Panc1 (cell line): ENCODE measurements at regions not wholly inside any gene's neighbourhood (a gene's known extent, or its start where the extent isn't known, plus 50 kb on each side); places are given as distances from the start of the nearest gene placed in this dataset.

Experiments
- ATAC-seq: fragments of 200-7000 bp; cut with Tn5 transposase; 2 replicates; pipeline ENCODE4 v1.9.1; 2020; ENCODE audit warnings: mild to moderate bottlenecking, moderate library complexity
- BruUV-seq: library from RNA; stranded (reverse); fragments of 400-500 nt; replicated peaks from 2 replicates; lab custom pipeline; 2021; lab: Mats Ljungman, UMichigan
- CTCF ChIA-PET: fragments of 300-600 bp; sonication (Branson Sonifier 250); formaldehyde crosslinking; loops from one replicate; lab custom pipeline; 2022; ENCODE audit warnings: antibody characterized with exemption; lab: Charles Lee
- POLR2A ChIA-PET: fragments of 300-600 bp; sonication (Branson Sonifier 250); formaldehyde crosslinking; loops from one replicate; lab custom pipeline; 2022; ENCODE audit warnings: antibody characterized with exemption; lab: Charles Lee
- DNase-seq: peaks from one replicate; pipeline ENCODE4 v3.0.0-alpha.2; 2010; ENCODE audit warnings: low read depth, low spot score
- H3K27ac ChIP-seq: 2 replicates; pipeline ENCODE4 v1.5.1; 2011; ENCODE audit warnings: mild to moderate bottlenecking, low read length, inconsistent platforms
- H3K27me3 ChIP-seq: fragments of 200-500 bp; sonication (Bioruptor generic); 2 replicates; pipeline ENCODE4 v1.6.0; 2014; ENCODE audit warnings: low read length, inconsistent platforms; ENCODE audit not compliant: control insufficient read depth, insufficient read depth
- H3K36me3 ChIP-seq: fragments of 200-500 bp; sonication (Bioruptor generic); 2 replicates; pipeline ENCODE4 v1.5.1; 2014; ENCODE audit warnings: inconsistent platforms, mild to moderate bottlenecking, low read length, moderate library complexity; ENCODE audit not compliant: control insufficient read depth, insufficient read depth
- H3K4me1 ChIP-seq: 2 replicates; pipeline ENCODE4 v1.5.1; 2011; ENCODE audit warnings: inconsistent platforms, mild to moderate bottlenecking, low read length, moderate library complexity; ENCODE audit not compliant: control insufficient read depth, insufficient read depth
- H3K4me3 ChIP-seq, 2 experiments: 2 replicates each; pipeline ENCODE4 v1.5.1; 2011 to 2012; ENCODE audit warnings: low read depth in 2 of 2, low read length in 2 of 2, mild to moderate bottlenecking in 2 of 2, inconsistent platforms in 1 of 2, moderate library complexity in 1 of 2
- H3K9me3 ChIP-seq: fragments of 200-500 bp; sonication (Bioruptor generic); 2 replicates; pipeline ENCODE4 v1.5.1; 2014; ENCODE audit warnings: low read depth, mild to moderate bottlenecking, inconsistent platforms, low read length, moderate library complexity; ENCODE audit not compliant: control insufficient read depth, insufficient read depth
- POLR2AphosphoS5 ChIP-seq: IDR thresholded peaks from 2 replicates; pipeline ENCODE4 v1.6.1; 2012; ENCODE audit warnings: mild to moderate bottlenecking, low read depth, low read length, moderate library complexity
- REST ChIP-seq, 2 experiments: IDR thresholded peaks; 2 replicates each; pipeline ENCODE4 v1.6.1; 2011 to 2012; ENCODE audit warnings: low read depth in 2 of 2, control low read depth in 1 of 2, low read length in 1 of 2, mild to moderate bottlenecking in 1 of 2, moderate library complexity in 1 of 2; ENCODE audit not compliant: insufficient read depth in 1 of 2
- SIN3A ChIP-seq: IDR thresholded peaks from 2 replicates; pipeline ENCODE4 v1.6.1; 2012; ENCODE audit warnings: low read depth, mild to moderate bottlenecking, low read length, moderate library complexity, borderline replicate concordance; ENCODE audit not compliant: insufficient read depth
- TCF7L2 ChIP-seq: IDR thresholded peaks from 2 replicates; pipeline ENCODE4 v1.6.1; 2011; ENCODE audit warnings: mild to moderate bottlenecking, low read depth, low read length, inconsistent platforms
- in situ Hi-C: cut with HindIII; loops from 2 replicates; pipeline ENCODE4 v1.10.0; 2016; ENCODE audit warnings: low sequenced_read_pairs, low pct_unique_long_range_greater_than_20kb
- intact Hi-C: fragments of 100-400 bp; cut with micrococcal nuclease; formaldehyde crosslinking; loops from one replicate; pipeline ENCODE4 v1.10.0; 2022; ENCODE audit not compliant: unreplicated experiment
- TF ChIP-seq, protein P1 (sequence below): fragments of 450-650 bp; IDR thresholded peaks from 2 replicates; pipeline ENCODE4 v1.5.1; 2017; ENCODE audit warnings: mild to moderate bottlenecking

DNA sequence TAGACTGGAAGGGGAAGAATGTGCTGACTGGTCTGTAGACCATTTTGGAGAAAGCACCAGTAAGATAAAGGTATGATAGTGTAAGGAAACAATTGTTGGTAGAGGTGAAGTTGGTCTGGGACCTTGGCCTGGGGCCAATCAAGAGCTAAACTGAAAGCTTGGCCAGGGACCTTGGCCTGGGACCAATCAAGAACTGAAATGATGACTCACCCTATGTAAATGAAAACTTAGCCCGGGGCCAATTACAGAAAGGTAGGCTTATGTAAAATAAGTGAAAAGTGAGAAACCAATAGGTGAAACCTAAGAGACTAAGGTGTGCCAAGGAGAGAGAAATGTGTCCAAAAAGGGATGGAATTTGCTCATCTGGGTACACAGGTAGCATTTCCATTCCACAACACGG is 776.0 kb downstream of the C12orf50 start:
- no TSS peak for BruUV-seq
- POLR2A ChIA-PET: no interaction called here
- H3K9me3 ChIP-seq: peaks cover 5% of the 10 kb centered on the region; the same call in 1 of the 2 replicates
- no peaks in the 10 kb centered on the region for H3K27me3 ChIP-seq
- no peaks in the 10 kb centered on the region for H3K36me3 ChIP-seq
- no peaks in the 10 kb centered on the region for H3K4me1 ChIP-seq
- DNase-seq (no peak), ATAC-seq (no peak)
- CTCF ChIA-PET: no interaction called here
- H3K4me3 ChIP-seq: no peak overlapping the region
- no peak overlapping the region for H3K27ac ChIP-seq
- in situ Hi-C loops: no loop called here
- TF ChIP-seq, protein P1, sequence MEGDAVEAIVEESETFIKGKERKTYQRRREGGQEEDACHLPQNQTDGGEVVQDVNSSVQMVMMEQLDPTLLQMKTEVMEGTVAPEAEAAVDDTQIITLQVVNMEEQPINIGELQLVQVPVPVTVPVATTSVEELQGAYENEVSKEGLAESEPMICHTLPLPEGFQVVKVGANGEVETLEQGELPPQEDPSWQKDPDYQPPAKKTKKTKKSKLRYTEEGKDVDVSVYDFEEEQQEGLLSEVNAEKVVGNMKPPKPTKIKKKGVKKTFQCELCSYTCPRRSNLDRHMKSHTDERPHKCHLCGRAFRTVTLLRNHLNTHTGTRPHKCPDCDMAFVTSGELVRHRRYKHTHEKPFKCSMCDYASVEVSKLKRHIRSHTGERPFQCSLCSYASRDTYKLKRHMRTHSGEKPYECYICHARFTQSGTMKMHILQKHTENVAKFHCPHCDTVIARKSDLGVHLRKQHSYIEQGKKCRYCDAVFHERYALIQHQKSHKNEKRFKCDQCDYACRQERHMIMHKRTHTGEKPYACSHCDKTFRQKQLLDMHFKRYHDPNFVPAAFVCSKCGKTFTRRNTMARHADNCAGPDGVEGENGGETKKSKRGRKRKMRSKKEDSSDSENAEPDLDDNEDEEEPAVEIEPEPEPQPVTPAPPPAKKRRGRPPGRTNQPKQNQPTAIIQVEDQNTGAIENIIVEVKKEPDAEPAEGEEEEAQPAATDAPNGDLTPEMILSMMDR: no peak
- intact Hi-C loops: no loop called here

GRCh38 chr12:87246726-87247125 is 782.5 kb downstream of the C12orf50 start:
- Histone ChIP-seq H3K27ac (no peak overlapping the region), H3K4me3 (no peak overlapping the region), H3K9me3 (no peaks in the 10 kb centered on the region), H3K4me1 (no peaks in the 10 kb centered on the region), H3K36me3 (no peaks in the 10 kb centered on the region), H3K27me3 (no peaks in the 10 kb centered on the region)
- no peak for DNase-seq
- in situ Hi-C loops: no loop called here
- intact Hi-C loops: no loop called here
- ATAC-seq: no peak
- ChIA-PET CTCF (no interaction called here), POLR2A (no interaction called here)
- no peak for TF ChIP-seq POLR2AphosphoS5
- TF ChIP-seq, protein P1: no peak
- TF ChIP-seq TCF7L2: no peak
- no peak for TF ChIP-seq REST (IDR thresholded peaks at IDR 0.05; ENCODE audit: insufficient read depth in 1 of 2, low read depth in 2 of 2, low read length in 1 of 2)
- TF ChIP-seq SIN3A: no peak
- no TSS peak for BruUV-seq

GRCh38 chr12:87238466-87238865 is 790.7 kb downstream of the C12orf50 start:
- no peak overlapping the region for H3K27ac ChIP-seq
- H3K4me1 ChIP-seq: no peaks in the 10 kb centered on the region
- H3K4me3 ChIP-seq: no peak overlapping the region
- no peaks in the 10 kb centered on the region for H3K36me3 ChIP-seq
- CTCF ChIA-PET: no interaction called here
- ATAC-seq (no peak), DNase-seq (no peak)
- in situ Hi-C loops: no loop called here
- H3K27me3 ChIP-seq: no peaks in the 10 kb centered on the region
- TF ChIP-seq TCF7L2 (no peak), REST (IDR thresholded peaks at IDR 0.05; ENCODE audit: insufficient read depth in 1 of 2, low read depth in 2 of 2, low read length in 1 of 2) (no peak), SIN3A (no peak), POLR2AphosphoS5 (no peak)
- TF ChIP-seq, protein P1: no peak
- intact Hi-C loops: no loop called here
- POLR2A ChIA-PET: no interaction called here
- BruUV-seq: no TSS peak
- H3K9me3 ChIP-seq: no peaks in the 10 kb centered on the region
